GM18498 (cell line): ENCODE measurements at regions not wholly inside any gene's neighbourhood (a gene's known extent, or its start where the extent isn't known, plus 50 kb on each side); places are given as distances from the start of the nearest gene placed in this dataset.

ENCODE experiments used
- ATAC-seq: cut with Tn5 transposase; IDR thresholded peaks from one replicate; pipeline ENCODE4 v1.9.1; 2021; ENCODE audit warnings: mild to moderate bottlenecking, moderate library complexity; ENCODE audit not compliant: unreplicated experiment

DNA sequence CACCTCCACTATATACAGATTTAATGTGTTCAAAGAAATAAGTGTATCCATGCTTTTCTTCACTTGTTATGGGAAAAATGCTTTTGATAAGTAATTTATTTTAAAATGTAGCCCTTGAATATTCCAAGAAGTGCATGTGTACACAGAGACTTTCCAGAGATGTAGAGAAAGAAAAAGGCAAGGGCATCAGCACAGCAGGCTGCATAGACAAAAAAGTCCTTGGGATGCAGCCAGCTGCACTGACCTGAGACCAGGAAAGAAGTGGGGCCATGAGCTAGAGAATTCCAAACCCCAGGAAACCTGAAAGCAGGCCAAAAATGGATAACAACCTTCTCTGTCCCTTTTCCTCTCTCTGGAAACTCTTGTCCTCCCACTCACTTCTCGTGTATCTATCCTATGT lies 51.6 kb upstream of the PRDM8 start:
- ATAC-seq: no peak

DNA sequence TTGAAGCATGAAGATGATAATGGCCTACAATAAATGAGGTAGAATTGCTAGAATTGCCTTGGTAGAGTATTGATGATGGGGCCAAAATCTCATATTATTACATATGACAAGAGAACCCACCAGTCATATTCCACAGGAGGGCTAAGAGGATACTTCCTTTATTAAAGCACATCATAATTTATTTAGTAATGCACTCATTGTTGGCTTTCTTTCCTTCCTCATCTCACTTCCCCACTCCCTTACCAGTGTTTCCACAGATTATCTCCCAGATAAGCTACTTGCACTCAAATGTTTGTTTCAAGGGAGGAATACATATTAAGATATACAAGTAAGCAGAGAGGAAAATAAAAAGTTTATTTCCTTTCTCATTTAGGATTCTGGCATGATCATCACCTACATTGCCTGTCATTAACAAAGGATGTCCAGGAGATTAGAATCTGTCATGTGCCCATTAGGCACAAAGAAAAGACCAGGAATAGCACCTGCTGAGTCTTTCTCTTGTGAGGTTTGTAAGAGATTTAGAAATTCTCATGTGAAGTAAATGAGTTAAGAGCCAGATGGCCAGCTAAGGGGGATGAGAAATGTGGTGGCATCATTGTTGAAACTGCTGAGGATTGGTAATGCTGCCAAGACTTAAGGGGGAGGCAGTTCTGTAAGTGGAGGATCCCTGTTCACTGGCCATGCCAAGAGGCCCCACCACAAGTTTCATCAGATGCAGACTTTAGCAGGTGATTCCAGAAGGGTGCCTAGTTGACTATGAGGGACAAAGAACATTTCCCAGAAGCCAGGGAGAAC lies 52.4 kb upstream of the PRDM8 start:
- no peak for ATAC-seq

DNA sequence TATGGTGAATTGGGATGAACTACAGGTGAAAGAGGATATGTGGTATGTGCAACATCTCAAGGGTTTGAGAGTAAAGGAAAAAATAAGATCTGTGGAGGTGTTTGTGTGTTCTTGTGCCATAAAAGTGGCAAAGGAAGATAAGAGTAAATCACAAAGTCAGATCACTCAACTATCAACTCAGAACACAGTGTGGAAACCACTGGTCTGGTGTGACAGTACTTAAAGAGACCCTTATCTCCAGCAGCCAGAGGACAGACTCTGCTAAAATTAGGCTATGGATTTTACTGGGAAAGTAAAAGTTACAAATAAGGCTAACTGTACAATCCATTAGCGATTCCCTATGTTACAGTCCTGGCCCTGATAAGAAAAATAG lies 54.0 kb upstream of the PRDM8 start:
- no peak for ATAC-seq

DNA sequence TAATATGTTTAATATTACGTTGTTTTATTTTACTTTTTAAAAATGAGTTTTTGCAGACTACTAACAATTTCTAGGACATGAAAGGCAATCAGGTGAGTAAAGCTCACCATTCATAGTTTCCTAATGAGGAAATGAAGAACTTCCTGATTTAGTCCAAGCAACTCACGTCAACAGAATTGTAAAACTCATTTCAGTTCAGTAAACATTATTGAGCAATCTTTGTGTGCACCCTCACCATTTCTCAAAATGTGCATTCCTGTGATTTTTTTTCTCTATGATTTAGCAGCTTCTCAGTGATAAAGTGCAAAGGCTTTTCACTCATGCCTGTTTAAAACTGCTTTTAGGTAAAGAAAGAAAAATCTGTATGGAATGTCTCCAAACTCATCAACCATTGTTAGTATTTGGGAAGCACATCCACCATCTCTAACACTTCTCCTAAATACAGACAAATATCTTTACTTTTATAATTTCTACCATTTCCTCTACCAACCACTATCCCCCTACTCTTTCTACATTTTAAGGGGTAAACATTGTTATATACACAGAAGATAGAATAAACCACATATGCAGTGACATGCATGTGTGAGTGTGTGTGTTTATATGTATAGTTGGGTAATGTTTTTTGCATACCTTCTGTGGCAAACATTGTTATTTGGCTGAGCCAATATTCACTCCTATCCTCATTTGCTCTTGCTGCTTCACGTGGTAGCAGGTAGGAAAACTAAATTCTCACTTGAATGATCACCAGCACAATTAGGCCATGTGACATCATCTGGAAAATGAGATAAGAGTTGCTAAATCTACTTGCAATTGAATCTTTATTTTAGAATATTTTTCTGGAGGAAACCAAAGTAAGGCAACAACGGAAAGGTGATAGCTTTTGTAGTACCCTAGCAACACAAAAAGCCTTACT lies 54.7 kb upstream of the PRDM8 start:
- ATAC-seq: no peak

DNA sequence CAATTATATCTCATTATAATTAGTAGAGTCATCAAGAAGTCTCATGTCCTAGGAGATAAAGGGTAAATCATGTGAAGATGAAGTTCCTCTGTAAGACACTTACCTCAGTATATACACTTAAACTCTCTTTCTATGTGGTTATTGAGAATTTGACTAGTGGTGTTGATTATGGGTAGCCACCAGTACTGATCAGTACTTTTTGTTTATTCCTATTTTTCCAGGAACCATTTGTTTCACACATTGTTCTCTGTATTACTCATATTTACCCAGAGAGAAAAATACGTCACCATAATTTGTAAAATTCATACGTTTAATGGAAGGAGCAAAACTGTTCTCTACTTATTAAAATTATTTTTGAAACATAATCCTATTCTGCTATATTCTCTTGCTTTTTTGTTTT lies 55.8 kb upstream of the PRDM8 start:
- ATAC-seq: no peak

DNA sequence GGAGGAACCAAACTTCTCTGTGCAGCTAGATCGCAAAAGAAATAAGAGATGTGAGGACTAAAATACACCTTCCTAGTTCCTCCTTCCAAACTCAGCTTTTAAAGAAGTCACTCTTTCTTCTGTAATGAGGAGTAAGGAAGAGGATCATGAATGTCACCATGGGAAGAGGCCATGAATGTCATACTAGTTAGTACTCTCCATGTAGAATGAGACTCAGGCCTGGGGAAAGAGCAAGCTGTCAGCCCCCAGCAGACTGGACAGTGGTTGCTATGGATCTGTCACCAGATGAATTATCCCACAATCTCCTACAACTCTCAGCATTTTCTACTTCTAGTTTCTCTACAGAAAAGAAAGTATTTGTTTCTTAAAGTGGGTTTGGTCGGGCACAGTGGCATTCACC lies 57.1 kb upstream of the PRDM8 start:
- ATAC-seq: no peak

DNA sequence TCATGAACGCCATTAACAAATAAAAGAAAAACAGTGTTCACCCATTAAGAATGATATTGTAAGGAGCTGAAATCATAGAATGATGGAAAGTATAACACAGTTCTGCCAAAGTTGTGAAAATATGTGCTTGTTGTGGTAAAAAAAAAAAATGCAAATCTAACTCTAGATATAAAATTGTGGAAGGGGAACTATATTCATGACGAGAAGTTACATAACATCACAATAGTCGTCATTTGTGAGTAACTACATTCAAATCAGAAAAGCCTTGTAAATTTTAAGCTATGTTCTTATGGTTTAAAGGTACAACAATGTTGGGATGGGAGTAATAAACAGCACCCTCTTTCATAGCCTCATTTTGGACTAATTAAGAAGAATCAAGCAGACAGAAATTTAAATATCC lies 57.6 kb upstream of the PRDM8 start:
- ATAC-seq: no peak

DNA sequence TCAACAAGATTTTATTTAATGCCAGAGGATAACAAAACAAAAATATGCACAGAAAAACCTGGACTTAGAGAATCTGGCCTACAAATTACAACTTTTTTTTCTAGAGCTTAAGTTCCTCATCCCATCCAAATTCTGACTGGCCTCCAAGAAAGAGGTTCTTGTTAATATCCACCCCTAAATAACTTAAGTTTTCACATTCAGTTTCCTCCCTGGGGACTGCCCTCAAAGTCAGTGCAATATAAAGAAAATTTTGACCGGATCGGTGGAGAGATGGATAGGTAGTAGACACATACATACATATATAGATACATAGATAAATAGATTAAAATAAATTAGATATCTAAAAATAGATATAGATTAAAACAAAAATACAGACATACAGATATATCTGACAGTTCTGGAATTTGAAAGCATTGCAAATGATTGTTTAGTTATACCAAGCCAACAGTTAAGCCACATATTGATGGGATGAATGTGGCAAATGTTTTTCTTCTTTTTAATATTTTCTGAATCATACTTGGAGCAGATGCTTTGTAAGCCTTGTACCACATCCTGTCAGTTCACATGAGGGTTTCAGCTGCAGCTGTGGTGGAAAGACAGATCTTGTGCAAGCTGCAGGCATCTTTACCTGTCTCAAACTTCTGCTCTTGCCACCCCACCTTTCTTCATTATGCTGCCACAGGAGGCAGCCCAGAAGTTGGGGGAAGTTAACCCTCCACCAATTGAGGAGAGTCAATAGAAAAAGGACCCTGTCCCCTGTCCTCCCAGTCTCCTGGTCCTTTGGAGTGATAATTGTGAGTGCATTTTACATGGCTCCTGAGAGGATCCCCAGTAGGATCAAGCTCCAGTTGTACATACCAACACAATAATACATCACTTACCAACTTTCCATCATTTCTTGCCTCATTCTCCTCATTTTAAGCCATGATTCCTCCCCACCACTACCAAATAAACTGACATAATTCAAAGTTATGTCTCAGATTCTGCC lies 58.5 kb upstream of the PRDM8 start:
- ATAC-seq: peak; percentile 96

DNA sequence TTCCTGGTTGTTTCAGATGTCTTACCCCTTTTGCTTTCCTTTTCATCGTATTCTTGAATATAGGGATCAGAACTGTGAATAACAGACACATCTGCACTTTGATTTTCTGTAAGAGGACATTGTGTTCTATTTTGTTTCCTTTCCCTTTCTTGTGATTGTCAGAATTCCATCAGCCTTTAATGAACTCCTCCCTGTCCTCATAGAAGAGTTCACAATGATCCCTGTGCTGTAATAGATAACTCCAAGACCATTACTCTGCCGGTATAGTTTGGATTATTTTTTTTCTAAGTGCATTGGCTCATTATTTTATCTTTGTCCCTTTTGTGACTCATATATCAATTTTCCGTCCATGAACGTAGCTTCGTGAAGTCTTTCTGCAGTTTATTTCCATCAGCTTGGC lies 59.7 kb upstream of the PRDM8 start:
- no peak for ATAC-seq

DNA sequence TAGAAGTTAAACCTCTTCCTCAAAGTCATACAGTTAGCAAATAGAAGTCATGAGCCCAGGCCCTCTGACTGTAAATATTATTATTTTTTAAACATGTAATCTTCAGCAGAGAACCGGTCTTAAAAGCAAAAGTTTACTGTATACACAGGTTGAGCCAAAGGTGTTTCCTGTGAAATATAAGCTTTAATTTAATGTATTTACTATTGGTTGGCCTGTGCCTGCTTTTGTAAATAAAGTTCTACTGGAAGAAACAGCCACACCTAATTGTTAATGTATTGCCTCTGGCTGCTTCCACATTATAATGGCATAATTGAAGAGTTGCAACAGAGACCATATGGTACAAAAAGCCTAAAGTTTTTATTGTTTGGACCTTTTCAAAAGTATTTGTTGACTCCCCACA lies 61.0 kb upstream of the PRDM8 start:
- no peak for ATAC-seq

DNA sequence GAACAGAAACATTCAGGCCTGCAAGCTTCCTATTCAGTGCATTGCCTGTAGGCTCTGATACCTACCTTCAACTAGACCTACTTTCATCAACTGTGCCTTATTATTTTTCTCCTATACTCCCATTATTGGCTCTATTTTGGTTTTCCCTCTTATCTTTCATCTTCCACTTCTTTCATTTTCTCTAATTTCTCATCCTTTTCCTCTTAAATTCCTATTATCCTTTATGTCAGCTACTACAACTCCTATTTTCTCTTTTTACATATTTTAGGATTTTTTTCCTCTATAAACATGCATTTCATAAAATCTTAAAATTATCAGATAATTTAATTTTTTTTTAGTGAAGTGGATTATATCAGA lies 61.6 kb upstream of the PRDM8 start:
- ATAC-seq: no peak

DNA sequence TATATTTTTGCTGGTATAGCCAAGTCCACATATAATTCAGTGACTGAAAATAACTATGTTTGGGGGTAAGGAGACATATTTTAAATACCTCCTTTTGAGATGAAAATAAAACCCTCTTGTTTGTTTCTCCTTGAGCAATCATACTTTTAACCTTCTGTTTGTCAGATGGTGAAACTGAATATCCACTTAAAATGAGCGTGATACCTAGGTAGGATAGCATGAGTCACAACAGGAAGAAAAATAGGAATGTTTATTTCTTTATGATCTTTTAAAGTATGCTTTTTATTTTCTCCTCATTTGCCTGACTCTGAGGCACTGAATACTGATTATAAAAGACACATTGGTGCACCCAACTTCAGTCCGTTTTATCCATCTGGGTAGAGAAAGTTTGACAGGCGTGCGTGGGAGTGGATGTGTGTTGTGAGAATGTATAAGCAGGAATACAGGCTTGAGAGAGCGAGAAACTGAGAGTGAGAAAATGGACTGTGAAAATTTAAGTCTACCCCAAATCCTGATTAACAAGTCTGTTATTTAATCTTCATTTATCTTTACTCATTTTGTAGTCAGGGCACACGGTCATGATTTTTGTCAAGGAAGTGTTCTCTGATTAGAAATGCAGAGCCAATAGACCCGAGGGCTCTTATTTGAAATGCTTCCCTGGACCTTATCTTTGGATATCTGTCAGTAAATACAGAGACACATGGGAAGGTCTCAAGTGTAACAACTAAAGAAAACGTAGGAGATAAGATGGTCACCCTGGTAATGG lies 62.1 kb upstream of the ANTXR2 start:
- no peak for ATAC-seq

DNA sequence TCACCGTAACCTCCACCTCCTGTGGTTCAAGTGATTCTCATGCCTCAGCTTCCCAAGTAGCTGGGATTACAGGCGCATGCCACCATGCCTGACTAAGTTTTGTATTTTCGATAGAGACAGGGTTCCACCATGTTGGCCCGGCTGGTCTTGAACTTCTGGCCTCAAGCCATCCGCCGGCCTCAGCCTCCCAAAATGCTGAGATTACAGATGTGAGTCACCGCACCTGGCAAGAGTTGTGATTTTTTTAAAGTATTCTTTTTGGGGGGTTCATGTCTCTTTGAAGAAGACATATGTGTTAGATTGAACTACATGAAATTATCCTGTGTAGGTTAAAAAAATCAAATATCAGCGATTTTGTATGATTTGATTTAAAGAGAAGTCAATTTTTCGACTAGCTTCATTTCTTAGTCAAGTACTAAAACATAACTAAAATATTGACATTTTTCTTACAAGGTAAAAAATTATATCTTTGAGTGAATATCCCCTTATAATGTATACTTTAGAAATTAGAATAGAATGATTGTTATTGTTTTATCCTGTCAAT lies 60.3 kb upstream of the ANTXR2 start:
- ATAC-seq: no peak

DNA sequence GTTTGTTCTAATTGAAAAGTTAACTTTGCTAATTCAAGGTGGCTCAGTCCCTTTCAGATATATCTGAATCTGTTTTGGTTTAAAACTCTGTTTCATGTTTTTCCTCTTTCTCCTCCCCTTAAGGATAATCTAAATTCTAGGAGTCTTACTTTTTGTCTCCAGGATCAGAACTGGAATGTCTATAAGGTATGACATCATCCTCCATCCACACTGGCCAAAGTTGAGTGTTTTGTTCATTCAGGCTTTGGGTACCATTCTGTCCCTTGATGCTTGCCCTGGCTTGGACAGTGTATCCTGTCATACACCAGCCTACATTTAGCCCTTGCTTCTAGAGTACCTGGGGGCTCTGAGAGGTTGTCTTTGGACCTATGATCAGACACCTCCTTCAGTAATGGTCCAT lies 56.8 kb upstream of the ANTXR2 start:
- ATAC-seq: no peak

DNA sequence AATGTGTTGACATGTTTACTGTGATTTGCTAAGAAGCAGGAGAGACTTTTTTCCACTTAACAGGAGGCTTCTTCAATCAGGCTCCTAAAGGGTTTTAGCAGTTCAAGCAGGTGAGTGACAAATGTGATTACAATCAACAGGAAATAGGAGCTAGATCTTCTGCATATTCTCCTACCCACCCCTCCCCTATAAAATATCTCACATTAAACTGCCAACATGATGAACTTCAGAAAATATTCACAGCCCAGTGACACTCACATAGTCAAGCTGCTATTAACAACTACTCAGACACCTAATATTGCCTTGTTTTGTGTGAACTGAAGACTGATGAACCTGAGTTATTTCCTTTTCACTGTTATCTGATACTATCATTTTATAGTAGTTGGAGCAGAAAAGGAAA lies 55.9 kb upstream of the ANTXR2 start:
- ATAC-seq: no peak

DNA sequence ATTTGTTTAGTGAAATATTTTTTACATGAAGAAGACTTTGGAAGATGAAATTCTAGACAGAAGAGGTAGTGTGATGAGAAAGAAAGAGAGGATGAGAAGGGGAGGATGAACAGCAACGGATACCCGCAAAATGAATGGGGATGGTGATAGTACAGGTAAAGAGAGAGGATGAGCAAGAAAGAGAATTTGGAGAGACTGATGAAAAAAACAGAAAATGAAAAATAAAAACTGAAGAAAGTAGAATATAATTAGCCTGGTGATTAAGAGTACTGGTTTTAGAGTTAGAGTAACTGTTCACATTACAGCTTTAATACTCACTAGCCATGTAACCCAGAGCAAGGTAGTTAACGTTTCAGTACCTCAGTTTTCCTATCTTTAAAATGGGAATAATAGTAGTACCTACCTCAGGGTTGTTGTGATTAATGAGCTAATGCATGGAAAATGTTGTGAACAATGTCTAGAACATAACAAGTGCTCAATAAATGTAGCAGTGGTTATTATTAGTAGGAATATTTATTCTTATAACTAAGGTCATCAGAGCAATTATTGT lies 54.9 kb upstream of the ANTXR2 start:
- ATAC-seq: no peak

DNA sequence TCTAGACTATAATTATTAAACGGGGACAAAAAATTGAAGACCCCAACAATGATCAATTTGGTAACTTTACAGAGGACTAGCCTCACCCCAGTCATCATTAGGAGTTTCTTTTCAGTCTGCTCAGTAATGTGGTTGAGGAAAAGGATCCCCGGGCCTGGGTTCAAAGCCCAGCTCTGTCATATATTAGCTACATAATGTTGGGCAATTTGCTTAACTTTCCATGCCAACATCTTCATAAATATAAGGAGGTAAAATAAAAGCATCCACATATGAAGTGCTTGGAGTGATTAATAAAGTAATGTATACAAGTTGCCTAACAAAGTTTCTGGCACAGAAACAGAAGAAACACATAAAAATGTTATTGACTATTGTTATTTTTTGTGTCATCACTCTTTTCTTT lies 53.4 kb upstream of the ANTXR2 start:
- ATAC-seq: no peak

DNA sequence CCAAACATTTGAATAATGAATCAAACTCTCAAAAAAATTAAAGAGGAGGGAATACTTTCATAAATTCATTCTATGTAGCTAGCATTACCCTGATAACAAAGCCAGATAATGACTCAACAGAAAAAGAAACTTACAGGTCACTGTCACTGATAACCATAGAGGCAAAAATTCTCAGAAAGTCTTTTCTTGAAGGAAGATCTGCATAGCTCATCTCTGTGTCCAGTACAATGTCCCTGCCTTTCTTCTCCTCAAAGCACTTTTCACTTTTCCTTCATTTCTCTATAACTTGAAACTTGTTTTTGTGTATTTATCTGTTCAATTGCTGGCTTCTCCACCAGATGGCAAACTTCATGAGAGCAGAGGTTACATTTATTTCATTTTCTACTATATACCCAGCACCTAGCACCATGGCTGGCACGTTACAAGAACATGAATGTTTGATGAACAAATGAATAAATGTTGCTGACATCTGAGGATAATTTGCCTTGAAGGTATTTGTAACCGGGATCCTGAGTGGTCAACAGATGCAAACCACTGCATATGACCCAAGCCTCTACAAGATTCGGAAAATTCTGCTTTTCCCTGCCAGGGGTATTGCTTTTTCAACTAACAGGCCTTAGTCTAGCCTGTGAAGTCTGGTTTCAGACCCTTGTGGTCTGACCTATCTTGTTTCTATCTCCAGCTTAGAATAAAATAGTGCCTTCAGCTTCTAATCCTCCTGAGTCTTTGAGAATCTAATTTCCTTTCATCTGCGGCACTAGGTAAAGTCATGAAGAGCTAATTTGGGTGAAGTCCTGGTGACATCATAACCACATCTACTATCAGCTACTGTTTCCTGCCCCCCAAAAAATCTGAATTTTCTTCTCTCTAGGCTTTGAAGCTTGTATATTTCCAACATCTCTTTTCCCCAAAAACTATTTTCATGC lies 52.5 kb upstream of the ANTXR2 start:
- peak; percentile 58 for ATAC-seq
